IMR-90 (cell line): ENCODE measurements at regions not wholly inside any gene's neighbourhood (a gene's known extent, or its start where the extent isn't known, plus 50 kb on each side); places are given as distances from the start of the nearest gene placed in this dataset.

Source experiments
- ATAC-seq: fragments of 200-7000 bp; cut with Tn5 transposase; 2 replicates; pipeline ENCODE4 v1.9.1; 2020; ENCODE audit warnings: low read depth, mild to moderate bottlenecking, moderate library complexity
- BruUV-seq: library from RNA; stranded (reverse); fragments of 400-500 nt; replicated peaks from 2 replicates; lab custom pipeline; 2021; lab: Mats Ljungman, UMichigan
- CTCF ChIA-PET: fragments of 300-600 bp; formaldehyde crosslinking; extraction: SDS; loops from one replicate; lab custom pipeline; 2021; ENCODE audit warnings: antibody characterized with exemption; lab: Yijun Ruan, JAX
- POLR2A ChIA-PET: fragments of 300-600 bp; sonication (Branson Sonifier 250); formaldehyde crosslinking; loops from one replicate; lab custom pipeline; 2022; ENCODE audit warnings: antibody characterized with exemption; ENCODE audit not compliant: unreplicated experiment; lab: Charles Lee
- DNase-seq: peaks from one replicate; pipeline ENCODE4 v3.0.0; 2013
- H2AFZ ChIP-seq: replicated peaks from 2 replicates; pipeline ENCODE3; 2013; ENCODE audit warnings: low read length, mild to moderate bottlenecking; ENCODE audit not compliant: poor library complexity
- H2AK5ac ChIP-seq: 2 replicates; pipeline ENCODE4 v1.6.1; 2013; ENCODE audit warnings: low read depth, low read length, inconsistent platforms
- H2AK9ac ChIP-seq: replicated peaks from 2 replicates; pipeline ENCODE3; 2013; ENCODE audit warnings: mild to moderate bottlenecking, low read depth, low read length, moderate library complexity; ENCODE audit not compliant: poor library complexity
- H2BK120ac ChIP-seq: 2 replicates; pipeline ENCODE4 v1.6.1; 2013; ENCODE audit warnings: low read depth, low read length, inconsistent platforms
- H2BK15ac ChIP-seq: 3 replicates; pipeline ENCODE4 v1.6.1; 2013; ENCODE audit warnings: low read depth, low read length, inconsistent platforms
- H2BK20ac ChIP-seq: 2 replicates; pipeline ENCODE4 v1.6.1; 2013; ENCODE audit warnings: low read depth, mild to moderate bottlenecking, inconsistent platforms, low read length, moderate library complexity
- H2BK5ac ChIP-seq: 2 replicates; pipeline ENCODE4 v1.6.1; 2013; ENCODE audit warnings: mild to moderate bottlenecking, low read depth, low read length, inconsistent platforms; ENCODE audit not compliant: poor library complexity, severe bottlenecking
- H3K14ac ChIP-seq: replicated peaks from 2 replicates; pipeline ENCODE4 v1.6.1; 2013; ENCODE audit warnings: low read depth, low read length, inconsistent platforms
- H3K18ac ChIP-seq: 2 replicates; pipeline ENCODE4 v1.6.1; 2013; ENCODE audit warnings: low read depth, low read length, control low read depth
- H3K23ac ChIP-seq: 2 replicates; pipeline ENCODE4 v1.6.1; 2013; ENCODE audit warnings: low read depth, low read length, inconsistent platforms
- H3K27ac ChIP-seq: 2 replicates; pipeline ENCODE4 v1.5.1; 2013; ENCODE audit warnings: mild to moderate bottlenecking, control low read depth, low read length; ENCODE audit not compliant: insufficient read depth
- H3K27me3 ChIP-seq: 2 replicates; pipeline ENCODE4 v1.6.1; 2013; ENCODE audit warnings: low read length; ENCODE audit not compliant: control insufficient read depth, insufficient read depth
- H3K36me3 ChIP-seq: 2 replicates; pipeline ENCODE4 v1.6.1; 2013; ENCODE audit warnings: low read length, mixed read lengths; ENCODE audit not compliant: control insufficient read depth, insufficient read depth
- H3K4ac ChIP-seq: 2 replicates; pipeline ENCODE4 v1.6.1; 2013; ENCODE audit warnings: low read depth, low read length, inconsistent platforms
- H3K4me1 ChIP-seq: 2 replicates; pipeline ENCODE4 v1.6.1; 2013; ENCODE audit warnings: low read length, mixed read lengths; ENCODE audit not compliant: control insufficient read depth, insufficient read depth
- H3K4me2 ChIP-seq: 2 replicates; pipeline ENCODE4 v1.6.1; 2013; ENCODE audit warnings: low read depth, mild to moderate bottlenecking, control low read depth, low read length, moderate library complexity
- H3K4me3 ChIP-seq: 2 replicates; pipeline ENCODE4 v1.5.1; 2013; ENCODE audit warnings: low read depth, mild to moderate bottlenecking, control low read depth, low read length, moderate library complexity; ENCODE audit not compliant: insufficient read depth
- H3K56ac ChIP-seq: 2 replicates; pipeline ENCODE4 v1.6.1; 2013; ENCODE audit warnings: low read length, inconsistent platforms; ENCODE audit not compliant: insufficient read depth; ENCODE audit errors: extremely low read depth
- H3K79me1 ChIP-seq, 2 experiments: 2 replicates each; pipeline ENCODE4 v1.6.1; 2013; ENCODE audit warnings: low read length in 2 of 2, inconsistent platforms in 1 of 2, low read depth in 1 of 2
- H3K9ac ChIP-seq: 2 replicates; pipeline ENCODE4 v1.6.1; 2013; ENCODE audit warnings: low read depth, low read length, control low read depth
- H3K9me1 ChIP-seq: 2 replicates; pipeline ENCODE4 v1.6.1; 2013; ENCODE audit warnings: low read length, inconsistent platforms; ENCODE audit not compliant: insufficient read depth
- H3K9me3 ChIP-seq: 2 replicates; pipeline ENCODE4 v1.6.1; 2013; ENCODE audit warnings: low read length; ENCODE audit not compliant: control insufficient read depth, insufficient read depth
- H4K20me1 ChIP-seq: 2 replicates; pipeline ENCODE4 v1.6.1; 2013; ENCODE audit warnings: low read length, inconsistent platforms; ENCODE audit not compliant: insufficient read depth
- H4K5ac ChIP-seq: 2 replicates; pipeline ENCODE4 v1.6.1; 2013; ENCODE audit warnings: mild to moderate bottlenecking, low read depth, low read length, control low read depth
- H4K8ac ChIP-seq, 2 experiments: 2 replicates each; pipeline ENCODE4 v1.6.1; 2013; ENCODE audit warnings: low read depth in 2 of 2, low read length in 2 of 2, control low read depth in 1 of 2, inconsistent platforms in 1 of 2
- H4K91ac ChIP-seq: 2 replicates; pipeline ENCODE4 v1.6.1; 2013; ENCODE audit warnings: low read depth, low read length, inconsistent platforms; ENCODE audit not compliant: insufficient read depth
- BHLHE40 ChIP-seq: fragments of 150-350 bp; IDR thresholded peaks from 2 replicates; pipeline ENCODE4 v1.6.1; 2016; ENCODE audit warnings: mild to moderate bottlenecking, low read depth, low read length
- CEBPB ChIP-seq: IDR thresholded peaks from 2 replicates; pipeline ENCODE4 v1.6.1; 2012; ENCODE audit warnings: low read depth, low read length, improper control_type of control experiment
- CHD1 ChIP-seq: IDR thresholded peaks from 2 replicates; pipeline ENCODE4 v1.6.1; 2012; ENCODE audit warnings: low read depth, low read length, improper control_type of control experiment
- CTCF ChIP-seq: conservative IDR thresholded peaks from 2 replicates; pipeline ENCODE4 v1.5.1; 2012; ENCODE audit warnings: mild to moderate bottlenecking, low read depth, low read length, improper control_type of control experiment
- ELK1 ChIP-seq: fragments of 150-350 bp; IDR thresholded peaks from 2 replicates; pipeline ENCODE4 v1.6.1; 2016; ENCODE audit warnings: low read depth, mild to moderate bottlenecking, low read length, moderate library complexity, borderline replicate concordance
- FOS ChIP-seq: fragments of 150-350 bp; IDR thresholded peaks from 2 replicates; pipeline ENCODE4 v1.6.1; 2016; ENCODE audit warnings: low read depth, low read length
- MAFK ChIP-seq: IDR thresholded peaks from 2 replicates; pipeline ENCODE4 v1.6.1; 2012; ENCODE audit warnings: low read depth, low read length, improper control_type of control experiment
- MAZ ChIP-seq: IDR thresholded peaks from 2 replicates; pipeline ENCODE4 v1.6.1; 2012; ENCODE audit warnings: low read depth, mild to moderate bottlenecking, low read length, improper control_type of control experiment, moderate library complexity, borderline replicate concordance
- MXI1 ChIP-seq: IDR thresholded peaks from 2 replicates; pipeline ENCODE4 v1.6.1; 2012; ENCODE audit warnings: low read depth, mild to moderate bottlenecking, low read length, moderate library complexity, borderline replicate concordance
- NFE2L2 ChIP-seq: fragments of 150-350 bp; IDR thresholded peaks from 2 replicates; pipeline ENCODE4 v1.6.1; 2016; ENCODE audit warnings: low read depth, mild to moderate bottlenecking, low read length
- POLR2A ChIP-seq: IDR thresholded peaks from 2 replicates; pipeline ENCODE4 v1.6.1; 2012; ENCODE audit warnings: mild to moderate bottlenecking, low read depth, low read length
- RAD21 ChIP-seq: IDR thresholded peaks from 2 replicates; pipeline ENCODE4 v1.6.1; 2012; ENCODE audit warnings: low read length, improper control_type of control experiment
- RCOR1 ChIP-seq: IDR thresholded peaks from 2 replicates; pipeline ENCODE4 v1.6.1; 2012; ENCODE audit warnings: mild to moderate bottlenecking, low read length, improper control_type of control experiment; ENCODE audit not compliant: insufficient replicate concordance
- RFX5 ChIP-seq: IDR thresholded peaks from 2 replicates; pipeline ENCODE4 v1.8.0; 2012; ENCODE audit warnings: low read depth, mild to moderate bottlenecking, low read length, moderate library complexity
- SMC3 ChIP-seq: fragments of 150-350 bp; IDR thresholded peaks from 2 replicates; pipeline ENCODE4 v1.6.1; 2016; ENCODE audit warnings: low read depth, mild to moderate bottlenecking, antibody characterized with exemption, low read length, moderate library complexity
- WGBS, 2 experiments: methylation state at CpG; one replicate each; pipeline versions ENCODE4 v1.1.5 to v1.1.7; 2013; ENCODE audit warnings: missing lambda C conversion rate in 2 of 2; ENCODE audit not compliant: insufficient read length in 1 of 2; ENCODE audit errors: extremely low coverage in 2 of 2; 5-methylcytosine and 5-hydroxymethylcytosine counted together
- dilution Hi-C: fragments of 300-500 bp; cut with HindIII; formaldehyde crosslinking; loops from one replicate; pipeline ENCODE4 v1.14.3; 2018; ENCODE audit warnings: low sequenced_read_pairs; ENCODE audit not compliant: unreplicated experiment
- in situ Hi-C: fragments of 300-500 bp; cut with MboI; formaldehyde crosslinking; loops from 3 replicates; pipeline ENCODE4 v1.14.3; 2019; ENCODE audit warnings: low sequenced_read_pairs, inconsistent platforms, mixed read lengths
- intact Hi-C: fragments of 100-400 bp; cut with micrococcal nuclease; formaldehyde crosslinking; loops from 2 replicates; pipeline ENCODE4 v1.10.0; 2022
- TF ChIP-seq, protein P1 (sequence below): fragments of 150-350 bp; IDR thresholded peaks from 2 replicates; pipeline ENCODE4 v1.6.1; 2017; ENCODE audit warnings: mild to moderate bottlenecking, antibody characterized with exemption, low read length, low read depth

DNA sequence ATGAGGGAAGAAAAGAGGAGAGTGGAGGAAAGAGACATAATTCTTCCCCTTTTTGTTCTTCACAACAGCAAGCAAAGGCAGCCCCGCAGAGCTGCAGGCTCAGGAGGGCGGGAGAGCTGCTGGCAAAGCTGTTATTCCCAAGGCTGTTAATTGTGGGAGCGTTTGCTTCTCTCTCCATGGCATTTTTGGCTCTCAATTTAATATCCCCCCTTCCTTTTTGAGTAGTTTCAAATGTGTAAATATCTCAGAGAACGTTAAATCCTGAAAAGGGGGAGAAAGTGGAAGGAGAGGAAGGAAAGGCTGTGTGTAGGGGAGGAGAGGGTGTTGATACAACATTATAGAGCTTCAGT, 165.7 kb downstream of the NSG2 start:
- Histone ChIP-seq H2AK9ac (no peak overlapping the region), H3K4me2 (no peak overlapping the region), H2BK5ac (no peak overlapping the region), H3K56ac (no peak overlapping the region), H3K23ac (no peak overlapping the region), H4K91ac (no peak overlapping the region), H3K4me3 (no peak overlapping the region), H3K9me1 (no peaks in the 10 kb centered on the region), H3K79me1 (no peaks in the 10 kb centered on the region), H2AK5ac (no peak overlapping the region), H4K8ac (no peak overlapping the region), H3K9me3 (peaks cover 14% of the 10 kb centered on the region; the same call in 1 of the 2 replicates), H3K27ac (no peak overlapping the region), H3K36me3 (no peaks in the 10 kb centered on the region), H3K4me1 (no peaks in the 10 kb centered on the region), H2AFZ (no peak overlapping the region), H4K20me1 (no peaks in the 10 kb centered on the region), H2BK120ac (no peak overlapping the region), H4K5ac (no peak overlapping the region), H2BK20ac (no peak overlapping the region), H3K9ac (no peak overlapping the region), H3K14ac (no peak overlapping the region), H3K27me3 (no peaks in the 10 kb centered on the region), H3K18ac (no peak overlapping the region), H3K4ac (no peak overlapping the region), H2BK15ac (no peak overlapping the region)
- ATAC-seq (no peak), DNase-seq (no peak)
- in situ Hi-C loops = no loop called here
- TF ChIP-seq CEBPB (no peak), NFE2L2 (no peak), SMC3 (no peak), RAD21 (no peak), MXI1 (no peak), RCOR1 (no peak), POLR2A (no peak), FOS (no peak), MAZ (no peak), ELK1 (no peak), CHD1 (no peak), CTCF (no peak), BHLHE40 (no peak), MAFK (no peak), RFX5 (no peak)
- TF ChIP-seq, protein P1, sequence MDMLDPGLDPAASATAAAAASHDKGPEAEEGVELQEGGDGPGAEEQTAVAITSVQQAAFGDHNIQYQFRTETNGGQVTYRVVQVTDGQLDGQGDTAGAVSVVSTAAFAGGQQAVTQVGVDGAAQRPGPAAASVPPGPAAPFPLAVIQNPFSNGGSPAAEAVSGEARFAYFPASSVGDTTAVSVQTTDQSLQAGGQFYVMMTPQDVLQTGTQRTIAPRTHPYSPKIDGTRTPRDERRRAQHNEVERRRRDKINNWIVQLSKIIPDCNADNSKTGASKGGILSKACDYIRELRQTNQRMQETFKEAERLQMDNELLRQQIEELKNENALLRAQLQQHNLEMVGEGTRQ = no peak
- dilution Hi-C loops = no loop called here
- ChIA-PET POLR2A (no interaction called here), CTCF (no interaction called here)
- intact Hi-C loops = no loop called here
- no TSS peak for BruUV-seq
- WGBS, 2 experiments = no CpG with 5 or more reads among the region's 4 CpGs
